Glutamatergic neuron (in vitro differentiated cells): ENCODE measurements at regions not wholly inside any gene's neighbourhood (a gene's known extent, or its start where the extent isn't known, plus 50 kb on each side); places are given as distances from the start of the nearest gene placed in this dataset.

ENCODE experiments used
- DNase-seq: peaks from one replicate; pipeline ENCODE4 v3.0.0; 2022
- H3K27ac Mint-ChIP-seq: one replicate; pipeline ENCODE4 v1.8.0; 2020; ENCODE audit warnings: mild to moderate bottlenecking, mixed read lengths, inconsistent platforms; ENCODE audit not compliant: unreplicated experiment
- H3K27me3 Mint-ChIP-seq: one replicate; pipeline ENCODE4 v1.8.0; 2020; ENCODE audit warnings: mild to moderate bottlenecking, moderate library complexity, mixed read lengths, inconsistent platforms; ENCODE audit not compliant: unreplicated experiment
- H3K36me3 Mint-ChIP-seq: one replicate; pipeline ENCODE4 v1.8.0; 2020; ENCODE audit warnings: mild to moderate bottlenecking, mixed read lengths, inconsistent platforms; ENCODE audit not compliant: unreplicated experiment
- H3K4me1 Mint-ChIP-seq: one replicate; pipeline ENCODE4 v1.8.0; 2020; ENCODE audit warnings: mild to moderate bottlenecking, low read depth, mixed read lengths, inconsistent platforms; ENCODE audit not compliant: unreplicated experiment
- H3K4me3 Mint-ChIP-seq: one replicate; pipeline ENCODE4 v1.8.0; 2020; ENCODE audit warnings: mild to moderate bottlenecking, mixed read lengths, inconsistent platforms; ENCODE audit not compliant: unreplicated experiment
- H3K9me3 Mint-ChIP-seq: one replicate; pipeline ENCODE4 v1.8.0; 2020; ENCODE audit warnings: mild to moderate bottlenecking, moderate library complexity, mixed read lengths, inconsistent platforms; ENCODE audit not compliant: unreplicated experiment
- TF ChIP-seq, protein P1 (sequence below): fragments of 200-600 bp; sonication (generic); IDR thresholded peaks from one replicate; pipeline ENCODE4 v1.5.0; 2021; ENCODE audit not compliant: partially characterized antibody, unreplicated experiment

- Mint-ChIP-seq H3K27me3 (peaks cover 2% of the 10 kb centered on the region), H3K4me3 (peak overlapping the region; percentile 90), H3K9me3 (no peaks in the 10 kb centered on the region), H3K36me3 (no peaks in the 10 kb centered on the region), H3K27ac (peak overlapping the region; percentile 72), H3K4me1 (peaks cover 7% of the 10 kb centered on the region)
- TF ChIP-seq, protein P1, sequence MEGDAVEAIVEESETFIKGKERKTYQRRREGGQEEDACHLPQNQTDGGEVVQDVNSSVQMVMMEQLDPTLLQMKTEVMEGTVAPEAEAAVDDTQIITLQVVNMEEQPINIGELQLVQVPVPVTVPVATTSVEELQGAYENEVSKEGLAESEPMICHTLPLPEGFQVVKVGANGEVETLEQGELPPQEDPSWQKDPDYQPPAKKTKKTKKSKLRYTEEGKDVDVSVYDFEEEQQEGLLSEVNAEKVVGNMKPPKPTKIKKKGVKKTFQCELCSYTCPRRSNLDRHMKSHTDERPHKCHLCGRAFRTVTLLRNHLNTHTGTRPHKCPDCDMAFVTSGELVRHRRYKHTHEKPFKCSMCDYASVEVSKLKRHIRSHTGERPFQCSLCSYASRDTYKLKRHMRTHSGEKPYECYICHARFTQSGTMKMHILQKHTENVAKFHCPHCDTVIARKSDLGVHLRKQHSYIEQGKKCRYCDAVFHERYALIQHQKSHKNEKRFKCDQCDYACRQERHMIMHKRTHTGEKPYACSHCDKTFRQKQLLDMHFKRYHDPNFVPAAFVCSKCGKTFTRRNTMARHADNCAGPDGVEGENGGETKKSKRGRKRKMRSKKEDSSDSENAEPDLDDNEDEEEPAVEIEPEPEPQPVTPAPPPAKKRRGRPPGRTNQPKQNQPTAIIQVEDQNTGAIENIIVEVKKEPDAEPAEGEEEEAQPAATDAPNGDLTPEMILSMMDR: peak; percentile 16
- peak; percentile 75 for DNase-seq
Measured at GRCh38 chr18:39841482-39842365, 2113.3 kb upstream of the PIK3C3 start.

DNA sequence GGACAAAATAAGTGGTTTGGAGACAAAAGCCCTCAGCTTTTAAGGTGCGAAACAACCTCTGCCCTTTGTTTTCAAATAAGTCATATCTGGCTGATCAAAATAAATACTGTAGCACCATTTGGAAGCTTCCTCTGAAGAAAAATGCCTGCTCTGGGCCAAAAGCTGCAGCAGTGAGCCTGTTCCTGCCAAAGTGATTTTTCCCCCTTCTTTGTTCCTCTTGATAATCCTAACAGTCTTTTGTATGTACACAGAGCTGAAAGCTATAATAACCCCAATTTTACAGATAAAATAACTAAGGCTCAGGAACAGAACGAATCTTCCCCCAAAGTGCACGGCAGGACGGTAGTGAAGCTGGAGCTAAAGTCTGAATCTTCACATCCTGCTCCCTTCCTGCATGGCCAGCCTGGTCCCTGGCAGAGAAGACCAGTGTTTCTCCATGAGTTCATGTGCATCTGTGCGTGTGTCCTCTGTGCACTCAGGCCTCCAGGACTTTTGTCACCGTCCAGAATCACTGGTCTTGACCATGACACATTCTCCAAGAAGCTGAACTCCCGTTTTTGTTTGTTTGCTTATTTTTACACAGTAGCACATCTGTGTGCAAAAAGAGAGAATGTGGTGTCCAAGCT lies 2114.1 kb upstream of the PIK3C3 start:
- Mint-ChIP-seq H3K9me3 (no peaks in the 10 kb centered on the region), H3K27me3 (peaks cover 2% of the 10 kb centered on the region), H3K4me1 (peaks cover 7% of the 10 kb centered on the region), H3K4me3 (peak overlapping the region; percentile 90), H3K27ac (peak overlapping the region; percentile 72), H3K36me3 (no peaks in the 10 kb centered on the region)
- TF ChIP-seq, protein P1: no peak
- no peak for DNase-seq

GRCh38 chr18:39840406-39840805 lies 2114.6 kb upstream of the PIK3C3 start:
- Mint-ChIP-seq H3K4me3 (peak overlapping the region; percentile 90), H3K27ac (peak overlapping the region; percentile 72), H3K9me3 (no peaks in the 10 kb centered on the region), H3K4me1 (peaks cover 7% of the 10 kb centered on the region), H3K27me3 (peaks cover 2% of the 10 kb centered on the region), H3K36me3 (no peaks in the 10 kb centered on the region)
- TF ChIP-seq, protein P1: no peak
- no peak for DNase-seq

DNA sequence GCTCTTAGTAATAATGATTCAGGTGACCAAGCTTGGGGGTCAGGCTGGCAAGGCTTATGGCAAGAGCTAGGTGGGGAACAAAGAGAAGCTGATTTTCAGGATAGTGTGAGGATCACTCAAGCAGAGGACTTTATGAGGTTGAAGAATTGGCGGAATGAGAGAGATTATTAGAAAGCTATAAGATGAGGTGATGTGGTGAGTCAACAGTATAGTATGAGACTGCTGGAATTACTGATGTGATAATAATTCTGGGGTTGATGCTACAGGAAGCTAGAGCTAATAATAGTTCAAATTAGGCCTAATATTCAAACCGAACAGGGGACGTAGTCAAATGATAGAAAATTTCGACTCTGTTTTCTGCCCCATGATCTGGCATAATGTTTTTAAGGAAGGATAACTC lies 2115.3 kb upstream of the PIK3C3 start:
- H3K4me1 Mint-ChIP-seq: peaks cover 7% of the 10 kb centered on the region
- H3K36me3 Mint-ChIP-seq: no peaks in the 10 kb centered on the region
- no peak overlapping the region for H3K27ac Mint-ChIP-seq
- H3K27me3 Mint-ChIP-seq: peaks cover 2% of the 10 kb centered on the region
- H3K9me3 Mint-ChIP-seq: no peaks in the 10 kb centered on the region
- no peak overlapping the region for H3K4me3 Mint-ChIP-seq
- TF ChIP-seq, protein P1: no peak
- no peak for DNase-seq

DNA sequence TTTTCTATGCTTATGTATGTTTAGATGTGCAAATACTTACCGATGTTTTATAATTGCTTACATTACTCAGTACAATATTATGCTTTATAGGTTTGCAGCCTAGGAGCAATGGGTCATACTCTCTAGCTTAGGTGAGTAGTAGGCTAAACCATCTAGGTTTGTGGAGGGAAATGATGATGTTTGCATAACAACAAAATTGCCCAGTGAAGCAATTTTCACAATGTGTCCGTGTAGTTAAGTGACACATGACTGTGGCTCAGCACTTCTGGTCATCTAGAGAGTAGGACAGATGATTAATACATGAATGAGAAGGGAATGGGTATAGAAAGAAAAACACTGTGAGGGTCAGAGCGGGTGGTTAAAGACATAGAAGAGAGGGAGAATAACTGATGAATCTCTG lies 2116.2 kb upstream of the PIK3C3 start:
- Mint-ChIP-seq H3K9me3 (no peaks in the 10 kb centered on the region), H3K4me1 (peaks cover 7% of the 10 kb centered on the region), H3K27ac (no peak overlapping the region), H3K36me3 (no peaks in the 10 kb centered on the region), H3K4me3 (no peak overlapping the region), H3K27me3 (peaks cover 2% of the 10 kb centered on the region)
- DNase-seq: no peak
- TF ChIP-seq, protein P1: no peak
